ENCODE measurements at regions not wholly inside any gene's neighbourhood (a gene's known extent, or its start where the extent isn't known, plus 50 kb on each side); places are given as distances from the start of the nearest gene placed in this dataset.

- Histone ChIP-seq H3K9me3 (no peaks in the 10 kb centered on the region), H3K4me3 (no peak overlapping the region), H3K36me3 (no peaks in the 10 kb centered on the region), H3K27me3 (no peaks in the 10 kb centered on the region), H3K27ac (no peak overlapping the region), H3K4me1 (no peaks in the 10 kb centered on the region)
- TF ChIP-seq POLR2AphosphoS5 (IDR thresholded peaks at IDR 0.05) (no peak), EP300 (IDR thresholded peaks at IDR 0.05; ENCODE audit: low read depth) (no peak), CTCF (IDR thresholded peaks at IDR 0.05) (no peak), POLR2A (IDR thresholded peaks at IDR 0.05) (no peak)
- DNase-seq, result no peak
- WGBS, 2 donors (ENCODE audit: low coverage in 1 of 2), result 75% methylated on average over 2 of the region's 2 CpGs; no CpG with 5 or more reads in 1 of the 2 donors
- in situ Hi-C loops (cut with MboI; ENCODE audit: low pct_ligation_motif_present in 1 of 4, low pct_unique_long_range_greater_than_20kb in 1 of 4, low sequenced_read_pairs in 3 of 4), result no loop called here
- intact Hi-C loops (cut with DNase I; ENCODE audit: low total_unique reads), result no loop called here
Observed at GRCh38 chr2:212672186-212672585, 133.6 kb upstream of the ERBB4 start.

DNA sequence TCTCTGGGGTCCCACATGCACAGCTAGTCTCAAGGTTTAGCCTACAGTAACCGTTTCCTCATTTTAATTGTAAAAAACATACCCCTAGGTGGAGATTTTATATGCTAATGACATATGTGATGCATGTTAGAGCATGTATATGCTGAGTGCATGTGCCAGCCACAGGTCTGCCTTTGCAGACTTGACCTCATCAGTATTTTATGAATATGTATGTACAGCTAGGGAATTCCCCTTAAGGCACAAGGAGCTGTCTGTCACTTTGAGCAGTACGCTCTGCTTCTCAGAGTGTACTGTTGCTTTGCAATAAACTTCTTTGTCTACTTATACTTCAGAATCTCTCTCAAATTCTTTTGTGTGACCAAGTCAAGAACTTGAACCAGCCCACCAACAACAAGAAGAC, 131.2 kb upstream of the ERBB4 start:
- intact Hi-C loops (cut with DNase I; ENCODE audit: low total_unique reads) (no loop called here), in situ Hi-C loops (cut with MboI; ENCODE audit: low pct_ligation_motif_present in 1 of 4, low pct_unique_long_range_greater_than_20kb in 1 of 4, low sequenced_read_pairs in 3 of 4) (no loop called here)
- DNase-seq, result no peak
- no peaks in the 10 kb centered on the region for H3K27me3 ChIP-seq
- no peak for TF ChIP-seq CTCF (IDR thresholded peaks at IDR 0.05)
- TF ChIP-seq POLR2A (IDR thresholded peaks at IDR 0.05), result no peak
- H3K4me1 ChIP-seq, result no peaks in the 10 kb centered on the region
- no peaks in the 10 kb centered on the region for H3K36me3 ChIP-seq
- H3K27ac ChIP-seq, result no peak overlapping the region
- 48 to 75% methylated on average over 2 of the region's 2 CpGs for WGBS, 2 donors (ENCODE audit: low coverage in 1 of 2)
- H3K9me3 ChIP-seq, result no peaks in the 10 kb centered on the region
- H3K4me3 ChIP-seq, result no peak overlapping the region

- in situ Hi-C loops (cut with MboI; ENCODE audit: low pct_ligation_motif_present in 1 of 4, low pct_unique_long_range_greater_than_20kb in 1 of 4, low sequenced_read_pairs in 3 of 4), result no loop called here
- Histone ChIP-seq H3K4me1 (no peaks in the 10 kb centered on the region), H3K36me3 (no peaks in the 10 kb centered on the region), H3K27me3 (no peaks in the 10 kb centered on the region), H3K27ac (no peak overlapping the region), H3K9me3 (no peaks in the 10 kb centered on the region), H3K4me3 (no peak overlapping the region)
- TF ChIP-seq EP300 (IDR thresholded peaks at IDR 0.05; ENCODE audit: low read depth), result no peak
- TF ChIP-seq POLR2A (IDR thresholded peaks at IDR 0.05), result no peak
- no peak for TF ChIP-seq CTCF (IDR thresholded peaks at IDR 0.05)
- no peak for TF ChIP-seq POLR2AphosphoS5 (IDR thresholded peaks at IDR 0.05)
- DNase-seq, result no peak
- intact Hi-C loops (cut with DNase I; ENCODE audit: low total_unique reads), result no loop called here
Observed at GRCh38 chr2:212667751-212668316, 129.2 kb upstream of the ERBB4 start.

DNA sequence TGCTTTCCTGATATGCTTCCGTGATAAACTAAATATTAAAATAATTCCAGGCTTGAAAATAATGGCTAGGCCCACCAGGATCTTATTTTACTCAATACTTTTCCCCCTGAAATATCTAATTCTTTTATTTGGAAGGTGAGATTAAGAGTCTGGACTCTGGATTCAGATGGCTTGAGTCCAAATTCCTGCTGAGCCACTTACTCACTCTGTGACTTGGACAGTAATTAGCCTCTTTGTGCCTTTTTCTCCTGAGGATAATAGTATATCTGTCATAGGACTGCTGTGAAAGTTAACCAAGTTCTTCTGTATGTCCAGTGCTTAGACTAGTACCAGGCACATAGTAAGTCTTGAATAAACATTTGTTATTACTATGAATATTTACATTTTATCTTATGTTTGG, 127.3 kb upstream of the ERBB4 start:
- H3K9me3 ChIP-seq, result no peaks in the 10 kb centered on the region
- no peaks in the 10 kb centered on the region for H3K36me3 ChIP-seq
- H3K27ac ChIP-seq, result no peak overlapping the region
- in situ Hi-C loops (cut with MboI; ENCODE audit: low pct_ligation_motif_present in 1 of 4, low pct_unique_long_range_greater_than_20kb in 1 of 4, low sequenced_read_pairs in 3 of 4) (no loop called here), intact Hi-C loops (cut with DNase I; ENCODE audit: low total_unique reads) (no loop called here)
- TF ChIP-seq POLR2AphosphoS5 (IDR thresholded peaks at IDR 0.05) (no peak), EP300 (IDR thresholded peaks at IDR 0.05; ENCODE audit: low read depth) (no peak), CTCF (IDR thresholded peaks at IDR 0.05) (no peak), POLR2A (IDR thresholded peaks at IDR 0.05) (no peak)
- H3K4me1 ChIP-seq, result no peaks in the 10 kb centered on the region
- no peak for DNase-seq
- no peaks in the 10 kb centered on the region for H3K27me3 ChIP-seq
- WGBS, 2 donors (ENCODE audit: low coverage in 1 of 2), result 63 to 64% methylated on average over 1 of the region's 1 CpG
- H3K4me3 ChIP-seq, result no peak overlapping the region

Data from transverse colon (tissue), 4 donors.